Right lobe of liver (tissue), 4 donors: ENCODE measurements at regions not wholly inside any gene's neighbourhood (a gene's known extent, or its start where the extent isn't known, plus 50 kb on each side); places are given as distances from the start of the nearest gene placed in this dataset.

Experiments used
- CTCF ChIP-seq, 4 donors: fragments of 200-600 bp in 3 of 4; fragments of 450-650 bp in 1 of 4; IDR thresholded peaks; one replicate each; pipeline versions ENCODE4 v1.5.1 to v1.8.0; 2016 to 2022; ENCODE audit warnings: antibody characterized with exemption in 4 of 4, mild to moderate bottlenecking in 2 of 4
- POLR2A ChIP-seq: fragments of 450-650 bp; IDR thresholded peaks from one replicate; pipeline ENCODE4 v1.6.1; 2017; ENCODE audit warnings: antibody characterized with exemption, mild to moderate bottlenecking
- donor health status: DM: no; HTN: no; CAD: no.
- donor health status: DM: no; HTN: no; CAD: no.
- donor health status: DM: no; HTN: yes; CAD: no.

DNA sequence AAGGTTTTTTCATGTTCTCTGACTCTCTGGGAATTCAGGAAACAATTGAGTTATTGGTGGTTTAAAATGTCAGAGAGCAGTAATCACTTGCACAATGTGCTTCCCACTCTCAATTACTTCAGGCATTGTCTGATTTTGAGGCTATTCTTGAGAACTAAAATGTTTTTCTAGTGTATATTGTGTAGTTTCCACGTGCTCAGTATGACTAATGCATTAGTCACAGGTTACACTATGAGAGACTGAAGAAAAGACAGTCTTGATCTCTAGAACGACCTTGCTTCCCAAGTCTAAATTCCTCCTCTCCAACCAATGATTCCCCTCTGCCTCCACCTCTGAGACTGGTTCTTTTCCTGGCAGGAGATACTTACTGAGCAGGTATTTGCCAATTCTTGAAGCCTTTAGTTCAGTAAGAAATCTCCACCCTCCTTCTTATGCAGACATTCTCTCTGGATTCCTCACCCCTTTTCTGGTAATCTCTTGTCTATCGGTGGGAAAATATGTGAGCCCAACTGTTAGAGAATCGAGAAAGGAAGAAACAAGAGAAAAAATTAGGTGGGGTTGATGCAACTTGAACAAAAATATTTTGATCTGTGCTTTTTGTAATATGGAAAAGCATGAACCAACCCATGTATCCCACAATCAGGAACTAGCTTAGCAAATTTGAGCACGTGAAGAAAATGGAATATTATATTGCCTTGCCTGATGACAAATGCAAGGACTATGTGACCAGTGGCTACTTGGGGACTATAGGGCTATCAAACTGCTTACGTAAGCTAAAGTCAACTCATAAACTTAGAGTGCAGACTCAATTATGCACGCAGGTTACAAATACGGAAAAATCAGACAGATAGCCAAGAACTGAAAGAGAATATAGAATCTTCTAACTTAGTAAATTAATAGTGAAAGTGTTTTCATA is 61.1 kb upstream of the SLC22A16 start:
- TF ChIP-seq CTCF (IDR thresholded peaks at IDR 0.05) (no peak), POLR2A (no peak)
